SKM-1 (cell line): ENCODE measurements at regions not wholly inside any gene's neighbourhood (a gene's known extent, or its start where the extent isn't known, plus 50 kb on each side); places are given as distances from the start of the nearest gene placed in this dataset.
A peak's percentile ranks its signal among the peaks of the same experiment; 100 is the strongest.

Source experiments
- DNase-seq: peaks from one replicate; lab custom pipeline; 2025; ENCODE audit not compliant: unreplicated experiment; lab: John Stamatoyannopoulos, UW

- no peak for DNase-seq
Measured at GRCh38 chr1:5548266-5548665, 444.0 kb downstream of the NPHP4 start.

GRCh38 chr1:5543235-5543634, 449.0 kb downstream of the NPHP4 start:
- DNase-seq = no peak

DNA sequence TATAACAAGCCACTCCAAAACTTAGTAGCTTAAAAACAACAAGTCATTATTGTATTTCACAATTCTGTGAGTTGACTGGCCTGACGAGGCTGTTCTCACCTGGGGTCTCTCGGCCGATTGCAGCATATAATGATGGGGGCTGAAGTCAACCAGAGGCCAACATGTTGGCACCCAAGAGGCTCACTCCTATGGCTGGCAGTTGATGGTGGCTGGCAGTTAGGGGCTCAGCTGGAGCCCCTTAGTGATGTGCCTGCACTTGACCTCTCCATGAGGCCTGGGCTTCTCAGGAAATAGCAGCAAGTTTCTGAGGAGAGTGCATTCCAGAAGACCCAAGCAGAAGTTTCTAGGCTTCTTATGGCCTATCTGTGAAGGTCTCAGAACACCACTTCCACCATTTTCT, 459.4 kb downstream of the NPHP4 start:
- no peak for DNase-seq

GRCh38 chr1:5526822-5527551, 465.2 kb downstream of the NPHP4 start:
- DNase-seq = no peak

DNA sequence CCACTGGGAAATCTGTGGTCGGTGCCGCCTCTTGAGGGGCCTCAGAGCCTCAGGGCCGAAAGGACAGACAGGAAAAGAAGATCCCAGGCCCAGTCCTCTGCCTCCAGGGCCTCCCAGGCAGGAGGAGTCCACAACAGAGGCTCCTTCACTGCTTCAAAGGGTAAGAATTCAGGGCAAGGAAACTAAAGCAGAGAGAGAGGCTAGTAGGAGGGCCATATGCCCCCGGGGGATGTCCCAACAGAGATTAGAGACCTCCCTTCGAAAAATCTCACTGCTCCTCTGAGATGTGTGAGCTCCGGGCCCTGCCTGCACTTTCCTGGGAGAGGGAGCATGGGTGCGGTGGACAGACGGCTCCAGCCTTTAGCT, 465.9 kb downstream of the NPHP4 start:
- no peak for DNase-seq

DNA sequence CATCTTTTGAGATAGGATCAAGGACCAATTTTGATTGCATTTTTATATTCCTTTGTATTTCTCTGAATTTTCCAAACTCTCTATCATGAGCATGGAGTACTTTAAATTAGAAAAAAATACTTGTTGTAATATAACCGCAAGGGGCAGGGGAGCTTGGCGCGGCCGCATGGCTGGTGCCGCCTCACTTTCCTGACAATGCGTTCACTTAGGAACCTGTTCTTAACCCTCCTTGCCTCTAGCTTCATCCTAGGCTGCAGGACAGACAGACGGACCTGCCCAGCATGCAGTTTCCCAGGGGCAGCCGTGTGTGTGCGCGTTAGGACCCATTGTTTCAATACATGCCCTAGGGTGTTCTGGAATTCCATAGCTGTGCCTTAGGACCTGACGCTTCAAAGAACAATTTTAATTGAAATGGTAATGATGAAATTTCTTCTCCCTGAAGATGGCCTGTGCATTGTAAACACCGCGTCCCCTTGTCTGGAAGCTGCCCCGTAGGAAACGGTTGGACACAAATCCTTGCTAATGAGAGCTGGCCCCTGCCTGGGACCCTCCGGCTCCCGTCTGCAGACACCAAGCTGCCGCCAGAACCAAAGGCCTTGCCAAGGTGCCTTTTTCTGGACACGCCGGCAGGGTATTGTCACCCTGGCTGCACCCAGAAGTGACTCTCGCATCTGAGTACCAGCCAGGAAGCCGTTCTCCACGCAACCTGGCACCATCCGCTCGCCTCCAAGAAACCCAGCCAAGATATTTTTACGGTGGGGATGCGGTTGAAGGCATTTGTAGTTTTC, 466.4 kb downstream of the NPHP4 start:
- no peak for DNase-seq

DNA sequence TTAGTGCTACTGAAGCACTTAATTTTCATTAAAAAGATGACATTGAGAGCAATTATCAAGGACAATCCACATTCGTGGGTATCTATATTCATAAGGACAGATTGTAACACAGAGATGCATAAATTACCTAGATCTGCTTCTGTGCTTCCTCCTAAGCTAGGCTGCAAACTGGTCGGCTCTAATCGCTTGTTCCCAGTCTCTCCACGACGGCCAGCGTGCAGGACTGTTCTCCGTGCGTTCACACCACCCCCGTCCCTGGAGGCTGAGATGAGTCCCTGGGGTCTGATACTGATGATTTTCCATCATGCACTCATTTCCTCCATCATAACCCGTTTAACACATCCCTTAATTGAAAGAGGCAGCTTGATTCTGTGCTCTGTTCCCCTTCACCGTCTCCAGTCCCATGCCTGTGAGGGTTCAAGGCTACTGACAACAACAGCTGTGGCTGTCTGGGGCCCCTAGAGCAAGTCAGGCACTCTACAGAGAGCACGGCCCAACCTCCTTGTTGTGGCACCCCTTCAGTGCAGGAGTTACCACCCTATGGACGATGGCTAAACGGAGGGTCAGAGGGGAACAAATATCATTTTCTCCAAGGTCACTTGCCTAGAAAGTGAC, 469.6 kb downstream of the NPHP4 start:
- DNase-seq = no peak

DNA sequence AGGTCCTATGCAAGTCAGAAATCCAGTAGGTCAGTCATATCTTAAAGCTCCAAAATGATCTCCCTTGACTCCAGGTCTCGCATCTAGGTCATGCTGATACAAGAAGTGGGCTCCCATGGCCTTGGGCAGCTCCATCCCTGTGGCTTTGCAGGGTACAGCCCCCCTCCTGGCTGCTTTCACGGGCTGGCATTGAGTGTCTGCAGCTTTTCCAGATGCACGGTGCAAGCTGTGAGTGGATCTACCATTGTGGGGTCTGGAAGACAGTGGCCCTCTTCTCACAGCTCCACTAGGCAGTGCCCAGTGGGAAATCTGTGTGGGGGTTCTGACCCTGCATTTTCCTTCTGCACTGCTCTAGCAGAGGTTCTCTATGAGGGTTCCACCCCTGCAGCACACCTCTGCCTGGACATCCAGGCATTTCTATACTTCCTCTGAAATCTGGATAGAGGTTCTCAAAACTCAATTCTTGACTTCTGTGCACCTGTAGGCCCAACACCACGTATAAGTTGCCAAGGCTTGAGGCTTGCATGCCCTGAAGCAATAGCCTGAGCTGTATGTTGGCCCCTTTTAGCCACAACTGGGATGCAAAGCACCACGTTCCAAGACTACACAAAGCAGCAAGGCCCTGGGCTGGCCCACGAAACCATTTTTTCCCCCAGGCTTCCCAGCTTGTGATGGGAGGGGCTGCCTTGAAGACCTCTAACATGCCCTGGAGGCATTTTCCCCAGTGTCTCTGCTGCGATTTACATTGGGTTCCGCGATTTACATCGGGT, 472.7 kb downstream of the NPHP4 start:
- no peak for DNase-seq

- DNase-seq = no peak
Measured at GRCh38 chr1:5516756-5517155, 475.5 kb downstream of the NPHP4 start.

DNA sequence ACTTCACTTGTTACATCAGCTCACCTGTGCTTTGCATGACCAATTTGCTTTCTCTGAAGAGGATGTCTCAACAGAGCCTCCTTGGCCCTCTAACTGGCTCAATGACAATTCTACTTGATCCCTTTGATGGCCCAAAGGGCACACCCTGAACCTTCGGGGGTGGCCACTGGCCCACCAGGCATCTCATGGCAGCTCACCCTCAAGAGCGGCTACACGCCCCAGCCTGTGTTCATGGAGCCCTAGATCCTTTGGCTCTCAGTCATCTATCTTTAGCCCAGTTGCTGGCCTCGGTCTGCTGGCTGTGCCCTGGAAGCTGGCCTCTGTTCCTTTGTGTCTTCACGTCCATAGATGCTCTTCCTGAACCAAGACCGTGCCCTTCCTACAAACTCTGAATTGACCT, 476.7 kb downstream of the NPHP4 start:
- DNase-seq = no peak

DNA sequence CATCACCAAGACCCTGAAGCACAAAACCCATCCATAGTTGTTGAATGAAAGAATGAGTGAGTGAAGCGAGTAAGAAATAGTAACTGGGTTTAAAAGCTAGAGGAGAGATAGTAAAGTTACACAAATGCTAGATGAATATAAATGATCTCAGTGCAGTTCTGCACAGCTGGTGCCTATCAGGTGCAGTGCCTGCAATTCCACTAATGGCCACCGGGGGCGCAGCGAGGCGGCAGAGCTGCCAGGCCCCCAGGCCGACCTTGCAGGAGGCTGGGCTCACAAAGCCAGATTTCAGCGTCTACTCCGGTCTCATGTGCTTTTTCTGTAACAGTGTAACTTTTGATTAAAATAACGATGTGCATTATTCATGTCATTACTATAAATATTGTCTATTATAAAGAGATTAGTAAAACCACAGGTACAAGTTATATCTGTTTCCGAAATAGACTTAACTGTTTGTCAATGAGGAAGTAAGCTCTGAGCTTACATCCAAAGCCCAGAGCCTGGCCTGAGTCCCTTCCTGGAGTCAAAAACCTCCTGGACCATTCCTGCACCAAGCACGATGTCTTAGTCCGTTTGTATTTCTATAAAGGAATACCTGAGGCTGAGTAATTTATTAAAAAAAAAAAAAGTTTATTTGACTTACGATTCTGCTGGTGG, 477.6 kb downstream of the NPHP4 start:
- DNase-seq = no peak

DNA sequence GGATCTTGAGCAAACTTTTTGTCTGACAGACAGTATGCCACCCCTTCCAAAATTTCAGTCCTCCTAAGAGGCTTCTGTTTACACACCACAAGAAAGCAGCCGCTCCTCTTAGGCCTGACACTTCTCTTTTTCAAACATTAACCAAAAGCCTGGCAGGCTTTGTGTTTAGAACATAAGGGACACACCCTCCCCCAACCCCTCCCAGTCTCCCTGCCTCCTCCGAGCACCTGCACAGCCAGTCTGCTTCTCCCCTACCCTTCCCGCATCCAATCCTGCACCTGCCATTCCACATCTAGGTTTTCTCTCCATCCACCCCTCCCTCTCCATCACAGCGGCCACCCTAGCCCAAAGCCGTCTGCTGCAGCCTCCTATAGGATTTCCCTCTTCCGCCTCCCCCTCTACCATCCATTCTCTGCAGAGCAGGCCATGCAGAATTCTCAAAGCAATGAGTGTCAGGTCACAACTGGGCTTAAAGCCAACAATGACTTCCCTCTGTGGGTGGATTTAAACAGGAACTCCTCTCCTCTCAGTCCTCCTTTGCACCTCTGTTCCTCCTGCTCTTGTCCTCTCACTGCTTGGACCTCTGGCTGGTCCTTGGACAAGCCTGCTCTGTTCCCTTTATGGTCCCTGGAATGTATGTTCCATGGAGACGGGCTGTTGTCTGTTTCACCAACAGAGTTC, 478.2 kb downstream of the NPHP4 start:
- no peak for DNase-seq

DNA sequence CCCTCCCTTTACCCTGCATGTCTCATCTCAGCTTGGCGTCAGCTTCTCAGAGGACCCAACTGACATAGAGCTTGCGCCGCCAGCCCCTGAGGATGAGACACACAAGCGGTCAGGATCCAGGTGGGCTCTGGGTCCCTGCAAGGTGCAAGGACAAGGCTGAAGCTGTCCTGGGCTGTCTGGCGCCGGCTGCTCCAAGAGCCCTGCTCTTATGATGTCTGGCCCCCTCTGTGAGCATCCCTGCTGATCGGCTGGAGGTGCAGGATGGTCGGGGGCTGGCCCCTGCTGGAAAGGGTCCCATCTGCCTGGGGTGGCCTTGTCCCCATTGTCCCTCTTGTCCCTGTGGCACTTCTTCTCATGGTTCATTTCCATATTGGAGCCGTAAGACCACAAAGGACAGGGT, 479.0 kb downstream of the NPHP4 start:
- no peak for DNase-seq

- no peak for DNase-seq
Measured at GRCh38 chr1:5511381-5512097, 480.7 kb downstream of the NPHP4 start.

DNA sequence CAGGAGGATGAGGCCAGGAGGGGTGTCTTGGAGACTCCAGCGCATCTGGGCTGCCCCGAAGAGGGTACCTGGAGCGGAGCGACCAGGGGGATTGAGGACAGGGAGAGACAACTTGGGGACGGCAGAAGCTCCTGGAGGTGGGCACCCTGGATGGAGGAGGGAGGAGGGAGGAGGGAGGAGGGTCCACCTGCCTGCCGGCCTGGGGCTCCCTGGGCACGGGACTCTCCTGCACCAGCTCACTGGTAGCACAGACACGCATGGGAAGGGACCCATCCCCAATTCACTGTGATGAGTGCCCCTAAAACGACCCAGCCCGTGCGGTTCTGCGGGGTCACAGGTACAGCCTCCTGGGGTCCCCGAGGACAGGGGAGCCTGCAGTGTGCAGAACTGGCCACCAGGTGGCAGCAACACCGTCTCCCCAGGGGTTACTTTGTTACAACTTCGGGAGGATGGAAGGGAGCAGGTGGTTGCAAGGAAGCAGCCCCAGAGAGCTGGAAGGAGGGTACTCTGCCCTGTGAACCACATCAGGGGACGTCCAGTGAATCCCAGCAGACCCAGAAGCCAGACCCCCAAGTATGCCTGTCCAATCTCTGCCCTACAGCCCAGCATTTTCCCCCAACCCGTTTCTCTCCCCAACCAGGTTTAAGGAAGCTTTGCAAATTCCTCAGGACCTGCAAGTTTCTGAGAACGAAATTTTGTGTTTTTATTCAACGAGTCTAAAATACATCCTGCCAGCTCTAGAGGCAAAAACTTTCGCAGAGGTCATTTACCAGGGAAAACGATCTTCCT, 482.4 kb downstream of the NPHP4 start:
- DNase-seq = peak; percentile 29

GRCh38 chr1:5508669-5509330, 483.4 kb downstream of the NPHP4 start:
- no peak for DNase-seq

- no peak for DNase-seq
Measured at GRCh38 chr1:5507340-5507739, 484.9 kb downstream of the NPHP4 start.

DNA sequence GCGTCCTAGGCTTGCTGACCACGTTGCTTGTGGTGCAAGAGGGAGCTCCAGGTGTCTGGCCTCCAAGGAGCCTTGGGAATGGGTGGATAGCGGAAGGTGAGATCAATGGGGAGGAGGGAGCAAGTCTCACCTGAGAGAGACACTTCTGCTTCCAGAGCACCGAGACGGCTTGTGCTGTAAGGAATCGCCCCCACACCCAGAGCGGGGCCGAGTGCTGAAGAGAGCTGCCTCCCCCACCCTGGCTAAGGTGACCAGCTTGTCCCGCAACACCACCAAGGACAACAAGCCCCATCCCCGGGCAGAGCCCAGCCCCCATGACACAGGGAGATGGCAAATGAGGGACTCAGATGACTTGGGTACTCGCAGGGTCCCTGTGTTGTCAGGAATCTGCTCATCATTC, 485.6 kb downstream of the NPHP4 start:
- no peak for DNase-seq
